GM12878 (cell line): ENCODE measurements at regions not wholly inside any gene's neighbourhood (a gene's known extent, or its start where the extent isn't known, plus 50 kb on each side); places are given as distances from the start of the nearest gene placed in this dataset.

Experiments
- ATAC-seq: fragments of 200-7000 bp; cut with Tn5 transposase; 3 replicates; pipeline ENCODE4 v1.9.1; 2020; ENCODE audit warnings: mild to moderate bottlenecking, moderate library complexity
- BruUV-seq: library from RNA; stranded (reverse); fragments of 400-500 nt; replicated peaks from 2 replicates; lab custom pipeline; 2021; lab: Mats Ljungman, UMichigan
- CTCF ChIA-PET: fragments of 300-600 bp; sonication (Branson Sonifier 250); formaldehyde crosslinking; extraction: SDS; loops from one replicate; lab custom pipeline; 2021; ENCODE audit warnings: inconsistent platforms; lab: Yijun Ruan, JAX
- POLR2A ChIA-PET: fragments of 350-600 bp; formaldehyde crosslinking; extraction: SDS; loops from one replicate; lab custom pipeline; 2021; ENCODE audit warnings: inconsistent platforms; lab: Charles Lee
- RAD21 ChIA-PET: fragments of 300-600 bp; sonication (Branson Sonifier 250); formaldehyde crosslinking; loops from one replicate; lab custom pipeline; 2023; ENCODE audit warnings: antibody characterized with exemption; ENCODE audit not compliant: unreplicated experiment; lab: Charles Lee
- SMC1A ChIA-PET: fragments of 300-600 bp; sonication (Branson Sonifier 250); formaldehyde crosslinking; loops from one replicate; lab custom pipeline; 2023; ENCODE audit not compliant: unreplicated experiment, uncharacterized antibody; lab: Charles Lee
- DNase-seq: peaks from one replicate; pipeline ENCODE4 v3.0.0-alpha.2; 2011; ENCODE audit warnings: low read depth, low spot score
- FAIRE-seq: peaks from 3 replicates; lab custom pipeline; 2011; peaks lifted over from hg19 to GRCh38; lab: Jason Lieb, UNC
- H2AFZ ChIP-seq: 2 replicates; pipeline ENCODE4 v1.6.0; 2011; ENCODE audit warnings: low read depth, low read length, control low read depth; ENCODE audit not compliant: control insufficient read depth
- H3K27ac ChIP-seq: 2 replicates; pipeline ENCODE4 v1.5.1; 2011; ENCODE audit warnings: control low read depth; ENCODE audit not compliant: control insufficient read depth, insufficient read depth
- H3K27me3 ChIP-seq, 2 experiments: replicated peaks in 1 of 2; 2 replicates each; pipeline versions ENCODE4 v1.6.0 to v1.6.1; 2011; ENCODE audit warnings: low read length in 1 of 2; ENCODE audit not compliant: control insufficient read depth in 2 of 2, insufficient read depth in 2 of 2
- H3K36me3 ChIP-seq, 2 experiments: 2 replicates each; pipeline ENCODE4 v1.5.1; 2011; ENCODE audit warnings: low read length in 1 of 2; ENCODE audit not compliant: control insufficient read depth in 2 of 2, insufficient read depth in 2 of 2
- H3K4me1 ChIP-seq: 2 replicates; pipeline ENCODE4 v1.6.1; 2011; ENCODE audit warnings: mild to moderate bottlenecking, low read length, moderate library complexity, mixed read lengths; ENCODE audit not compliant: control insufficient read depth, insufficient read depth
- H3K4me2 ChIP-seq: 2 replicates; pipeline ENCODE4 v1.6.0; 2011; ENCODE audit warnings: control low read depth; ENCODE audit not compliant: control insufficient read depth, insufficient read depth
- H3K4me3 ChIP-seq: fragments of 200-600 bp; sonication (generic); 2 replicates; pipeline ENCODE4 v1.5.1; 2016
- H3K79me2 ChIP-seq: 2 replicates; pipeline ENCODE4 v1.6.0; 2011; ENCODE audit warnings: low read length; ENCODE audit not compliant: control insufficient read depth, insufficient read depth
- H3K9ac ChIP-seq: 2 replicates; pipeline ENCODE4 v1.8.0; 2011; ENCODE audit warnings: low read length, control low read depth, mixed read lengths; ENCODE audit not compliant: control insufficient read depth, insufficient read depth
- H3K9me3 ChIP-seq: replicated peaks from 3 replicates; pipeline ENCODE4 v1.5.1; 2011; ENCODE audit warnings: mild to moderate bottlenecking, low read length; ENCODE audit not compliant: control insufficient read depth, insufficient read depth
- H4K20me1 ChIP-seq: 2 replicates; pipeline ENCODE4 v1.6.0; 2011; ENCODE audit not compliant: control insufficient read depth, insufficient read depth
- BRCA1 ChIP-seq: IDR thresholded peaks from 2 replicates; pipeline ENCODE4 v1.6.1; 2011; ENCODE audit warnings: low read depth, low read length, improper control_type of control experiment
- CBX3 ChIP-seq: fragments of 200-600 bp; sonication (generic); IDR thresholded peaks from 2 replicates; pipeline ENCODE4 v1.6.1; 2016; ENCODE audit warnings: low read depth, borderline replicate concordance
- CHD4 ChIP-seq: fragments of 200-600 bp; sonication (generic); IDR thresholded peaks from 2 replicates; pipeline ENCODE4 v1.6.1; 2016; ENCODE audit warnings: mild to moderate bottlenecking
- CREB1 ChIP-seq: IDR thresholded peaks from 2 replicates; pipeline ENCODE4 v1.6.1; 2012; ENCODE audit warnings: low read depth, mild to moderate bottlenecking, inconsistent platforms
- CREM ChIP-seq: IDR thresholded peaks from 2 replicates; pipeline ENCODE4 v1.6.1; 2014; ENCODE audit warnings: antibody characterized with exemption, low read depth
- ELK1 ChIP-seq: IDR thresholded peaks from 2 replicates; pipeline ENCODE4 v1.6.1; 2012; ENCODE audit warnings: low read depth, low read length, improper control_type of control experiment
- FOXK2 ChIP-seq: fragments of 450-650 bp; IDR thresholded peaks from 2 replicates; pipeline ENCODE4 v1.6.1; 2017; ENCODE audit warnings: mild to moderate bottlenecking, moderate library complexity
- KAT2A ChIP-seq: conservative IDR thresholded peaks from 2 replicates; pipeline ENCODE4 v1.6.1; 2011; ENCODE audit warnings: low read depth, low read length; ENCODE audit not compliant: control insufficient read depth
- KLF5 ChIP-seq: fragments of 450-650 bp; IDR thresholded peaks from 2 replicates; pipeline ENCODE4 v1.6.1; 2014; ENCODE audit warnings: mild to moderate bottlenecking; ENCODE audit not compliant: partially characterized antibody
- PAX5 ChIP-seq: IDR thresholded peaks from 2 replicates; pipeline ENCODE4 v1.6.1; 2011; ENCODE audit warnings: low read depth, low read length, borderline replicate concordance
- PAX8 ChIP-seq: fragments of 450-650 bp; IDR thresholded peaks from 2 replicates; pipeline ENCODE4 v1.6.1; 2017; ENCODE audit warnings: mild to moderate bottlenecking, moderate library complexity
- PML ChIP-seq: IDR thresholded peaks from 2 replicates; pipeline ENCODE4 v1.6.1; 2012; ENCODE audit warnings: low read length, inconsistent platforms
- POLR2AphosphoS2 ChIP-seq: IDR thresholded peaks from 2 replicates; pipeline ENCODE4 v1.6.1; 2011; ENCODE audit warnings: low read depth, mild to moderate bottlenecking, low read length, improper control_type of control experiment, moderate library complexity
- RAD21 ChIP-seq: IDR thresholded peaks from 2 replicates; pipeline ENCODE4 v1.6.1; 2011; ENCODE audit warnings: mild to moderate bottlenecking, low read depth, low read length, moderate library complexity; ENCODE audit not compliant: insufficient read depth
- SREBF2 ChIP-seq: IDR thresholded peaks from 2 replicates; pipeline ENCODE4 v1.6.1; 2012; ENCODE audit warnings: mild to moderate bottlenecking, low read length
- SUZ12 ChIP-seq: fragments of 200-600 bp; sonication (generic); IDR thresholded peaks from one replicate; pipeline ENCODE4 v1.6.1; 2018; ENCODE audit warnings: antibody characterized with exemption, mild to moderate bottlenecking; ENCODE audit not compliant: unreplicated experiment
- TCF7 ChIP-seq: IDR thresholded peaks from 2 replicates; pipeline ENCODE4 v1.6.1; 2014; ENCODE audit warnings: antibody characterized with exemption, borderline replicate concordance
- ZNF622 ChIP-seq: fragments of 450-650 bp; IDR thresholded peaks from 2 replicates; pipeline ENCODE4 v1.6.1; 2017; ENCODE audit warnings: mild to moderate bottlenecking, inconsistent platforms
- WGBS: methylation state at CpG from one replicate; pipeline ENCODE4 v1.1.6; 2016; ENCODE audit warnings: low lambda C conversion rate; ENCODE audit not compliant: insufficient replicate concordance, insufficient coverage; ENCODE audit errors: missing lambda C conversion rate; 5-methylcytosine and 5-hydroxymethylcytosine counted together
- in situ Hi-C: fragments of 300-500 bp; cut with MboI; formaldehyde crosslinking; loops from 9 replicates; pipeline ENCODE4 v1.14.3; 2018; ENCODE audit warnings: mixed read lengths
- intact Hi-C: fragments of 100-400 bp; cut with micrococcal nuclease; formaldehyde crosslinking; loops from one replicate; pipeline ENCODE4 v1.14.2; 2022; ENCODE audit not compliant: unreplicated experiment
- TF ChIP-seq, protein P1 (sequence below): IDR thresholded peaks from 2 replicates; pipeline ENCODE4 v1.6.1; 2011; ENCODE audit warnings: mild to moderate bottlenecking, low read depth, low read length, moderate library complexity; ENCODE audit not compliant: insufficient replicate concordance
- TF ChIP-seq, protein P2 (sequence below), 3 experiments: IDR thresholded peaks in 2 of 3; conservative IDR thresholded peaks in 1 of 3; 2 replicates each; pipeline ENCODE4 v1.5.1; 2011; ENCODE audit warnings: low read depth in 3 of 3, low read length in 3 of 3, mild to moderate bottlenecking in 3 of 3, control low read depth in 2 of 3, moderate library complexity in 2 of 3, inconsistent platforms in 1 of 3, mixed read lengths in 1 of 3; ENCODE audit not compliant: control insufficient read depth in 2 of 3, insufficient read depth in 1 of 3; ENCODE audit errors: extremely low read depth in 1 of 3

DNA sequence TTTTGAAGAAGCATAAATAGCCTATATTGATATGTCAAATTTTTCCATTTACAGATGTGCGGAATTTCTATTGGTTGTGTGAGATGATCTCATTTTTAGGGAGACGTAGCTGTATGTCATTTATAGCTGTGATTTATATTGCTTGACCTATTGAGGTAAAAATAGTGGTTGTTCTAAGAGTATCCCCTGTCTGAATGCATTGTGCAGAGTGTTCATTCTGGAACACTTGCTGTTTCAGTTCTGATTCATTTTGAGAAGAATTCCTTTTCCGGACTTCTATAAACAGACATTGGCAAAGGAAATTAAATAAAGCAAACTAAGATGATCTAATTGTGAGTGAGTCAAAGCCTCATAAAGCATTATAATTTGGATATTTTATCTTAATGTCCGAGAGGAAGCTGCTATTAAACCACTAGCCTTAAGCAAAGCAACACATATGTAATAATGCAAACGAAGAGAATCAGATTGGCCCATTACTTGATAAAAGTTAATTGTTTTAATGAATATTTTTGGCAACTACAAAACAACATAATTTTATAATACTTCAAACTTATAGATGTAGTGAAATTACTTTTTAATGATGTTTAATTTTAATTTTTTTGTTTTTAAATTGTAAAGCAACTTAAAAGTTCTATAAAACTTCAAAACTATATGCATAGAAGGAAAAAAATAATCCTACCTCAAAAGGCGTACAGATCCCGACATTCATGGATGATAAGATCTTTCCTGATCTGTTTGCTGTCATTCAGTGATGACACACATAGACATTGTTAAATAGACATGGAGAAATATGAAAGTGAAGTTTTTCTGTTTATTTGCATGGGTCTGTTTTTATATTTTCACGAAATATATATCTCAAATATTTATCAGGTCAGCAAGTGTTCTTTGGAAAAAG is 942.6 kb upstream of the SLC10A2 start (continued):
- TF ChIP-seq CREB1 (no peak), ZNF622 (no peak), ELK1 (no peak), FOXK2 (no peak), CHD4 (no peak), PAX8 (no peak), KAT2A (no peak), PML (no peak)
- TF ChIP-seq, protein P1, sequence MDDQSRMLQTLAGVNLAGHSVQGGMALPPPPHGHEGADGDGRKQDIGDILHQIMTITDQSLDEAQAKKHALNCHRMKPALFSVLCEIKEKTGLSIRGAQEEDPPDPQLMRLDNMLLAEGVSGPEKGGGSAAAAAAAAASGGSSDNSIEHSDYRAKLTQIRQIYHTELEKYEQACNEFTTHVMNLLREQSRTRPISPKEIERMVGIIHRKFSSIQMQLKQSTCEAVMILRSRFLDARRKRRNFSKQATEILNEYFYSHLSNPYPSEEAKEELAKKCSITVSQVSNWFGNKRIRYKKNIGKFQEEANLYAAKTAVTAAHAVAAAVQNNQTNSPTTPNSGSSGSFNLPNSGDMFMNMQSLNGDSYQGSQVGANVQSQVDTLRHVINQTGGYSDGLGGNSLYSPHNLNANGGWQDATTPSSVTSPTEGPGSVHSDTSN, result no peak
- TF ChIP-seq, all 136 proteins: peak for 0

GRCh38 chr13:104008075-104008474 is 941.9 kb upstream of the SLC10A2 start:
- no TSS peak for BruUV-seq
- FAIRE-seq (no peak), ATAC-seq (no peak), DNase-seq (no peak)
- no peak overlapping the region for H3K27ac ChIP-seq
- SMC1A ChIA-PET, result no interaction called here
- in situ Hi-C loops (no loop called here), intact Hi-C loops (no loop called here)
- CTCF ChIA-PET, result no interaction called here
- no peaks in the 10 kb centered on the region for H3K4me1 ChIP-seq
- no peaks in the 10 kb centered on the region for H3K79me2 ChIP-seq
- no peak overlapping the region for H3K4me2 ChIP-seq
- no peaks in the 10 kb centered on the region for H3K27me3 ChIP-seq
- H4K20me1 ChIP-seq, result no peaks in the 10 kb centered on the region
- no peaks in the 10 kb centered on the region for H3K9me3 ChIP-seq
- no peak overlapping the region for H3K9ac ChIP-seq
- H3K4me3 ChIP-seq, result no peak overlapping the region
- TF ChIP-seq CBX3 (no peak), SREBF2 (no peak), PAX5 (no peak), RAD21 (no peak), TCF7 (no peak), POLR2AphosphoS2 (no peak), BRCA1 (no peak), KLF5 (no peak), SUZ12 (no peak), CREM (no peak)
- TF ChIP-seq, protein P2, sequence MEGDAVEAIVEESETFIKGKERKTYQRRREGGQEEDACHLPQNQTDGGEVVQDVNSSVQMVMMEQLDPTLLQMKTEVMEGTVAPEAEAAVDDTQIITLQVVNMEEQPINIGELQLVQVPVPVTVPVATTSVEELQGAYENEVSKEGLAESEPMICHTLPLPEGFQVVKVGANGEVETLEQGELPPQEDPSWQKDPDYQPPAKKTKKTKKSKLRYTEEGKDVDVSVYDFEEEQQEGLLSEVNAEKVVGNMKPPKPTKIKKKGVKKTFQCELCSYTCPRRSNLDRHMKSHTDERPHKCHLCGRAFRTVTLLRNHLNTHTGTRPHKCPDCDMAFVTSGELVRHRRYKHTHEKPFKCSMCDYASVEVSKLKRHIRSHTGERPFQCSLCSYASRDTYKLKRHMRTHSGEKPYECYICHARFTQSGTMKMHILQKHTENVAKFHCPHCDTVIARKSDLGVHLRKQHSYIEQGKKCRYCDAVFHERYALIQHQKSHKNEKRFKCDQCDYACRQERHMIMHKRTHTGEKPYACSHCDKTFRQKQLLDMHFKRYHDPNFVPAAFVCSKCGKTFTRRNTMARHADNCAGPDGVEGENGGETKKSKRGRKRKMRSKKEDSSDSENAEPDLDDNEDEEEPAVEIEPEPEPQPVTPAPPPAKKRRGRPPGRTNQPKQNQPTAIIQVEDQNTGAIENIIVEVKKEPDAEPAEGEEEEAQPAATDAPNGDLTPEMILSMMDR (IDR thresholded peaks at IDR 0.05 in 2 of 3, conservative IDR thresholded peaks at IDR 0.05 in 1 of 3; ENCODE audit: control insufficient read depth in 2 of 3, extremely low read depth in 1 of 3, insufficient read depth in 1 of 3, low read depth in 3 of 3, low read length in 3 of 3), result no peak
- H3K36me3 ChIP-seq, result no peaks in the 10 kb centered on the region
- no peak overlapping the region for H2AFZ ChIP-seq
- 24% methylated on average over 4 of the region's 4 CpGs for WGBS
- RAD21 ChIA-PET, result no interaction called here
- POLR2A ChIA-PET, result no interaction called here
